ENCODE measurements at regions not wholly inside any gene's neighbourhood (a gene's known extent, or its start where the extent isn't known, plus 50 kb on each side); places are given as distances from the start of the nearest gene placed in this dataset.
A peak's percentile ranks its signal among the peaks of the same experiment; 100 is the strongest.
"Not testable (repeated sequence)": the region's sequence is repeated elsewhere in the genome, so short reads cannot be mapped to it uniquely, and the experiment has no call there.

DNA sequence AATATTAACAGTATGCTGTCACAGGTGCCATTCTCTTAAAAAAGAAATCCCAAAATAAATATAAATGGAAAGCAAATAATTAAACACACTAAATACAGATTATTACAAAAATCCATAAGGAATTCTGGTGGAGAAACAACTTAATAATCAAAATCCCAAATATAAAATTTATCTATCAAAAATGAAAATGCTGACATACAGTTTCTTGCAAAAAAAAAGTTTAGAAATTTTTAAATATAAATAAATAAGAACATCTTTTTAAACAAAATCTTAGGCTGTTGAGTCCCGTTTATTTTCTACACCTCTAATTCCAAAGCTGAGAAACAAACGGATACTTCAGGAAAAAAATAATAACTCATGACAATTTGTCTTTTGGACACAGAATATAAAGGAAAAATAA is 625.5 kb downstream of the PRIM2 start:
- 94 to 95% (median 94%) methylated on average over 2 of the region's 2 CpGs for WGBS, 4 donors
- ATAC-seq; H3K4me1 ChIP-seq; H3K27me3 ChIP-seq; H3K9me3 ChIP-seq; H3K4me3 ChIP-seq; H3K27ac ChIP-seq; intact Hi-C loops (cut with DNase I); DNase-seq: not testable (repeated sequence)
- peaks cover 0 to 21% (median 11%) of the 10 kb centered on the region in 9 donors for H3K36me3 ChIP-seq

DNA sequence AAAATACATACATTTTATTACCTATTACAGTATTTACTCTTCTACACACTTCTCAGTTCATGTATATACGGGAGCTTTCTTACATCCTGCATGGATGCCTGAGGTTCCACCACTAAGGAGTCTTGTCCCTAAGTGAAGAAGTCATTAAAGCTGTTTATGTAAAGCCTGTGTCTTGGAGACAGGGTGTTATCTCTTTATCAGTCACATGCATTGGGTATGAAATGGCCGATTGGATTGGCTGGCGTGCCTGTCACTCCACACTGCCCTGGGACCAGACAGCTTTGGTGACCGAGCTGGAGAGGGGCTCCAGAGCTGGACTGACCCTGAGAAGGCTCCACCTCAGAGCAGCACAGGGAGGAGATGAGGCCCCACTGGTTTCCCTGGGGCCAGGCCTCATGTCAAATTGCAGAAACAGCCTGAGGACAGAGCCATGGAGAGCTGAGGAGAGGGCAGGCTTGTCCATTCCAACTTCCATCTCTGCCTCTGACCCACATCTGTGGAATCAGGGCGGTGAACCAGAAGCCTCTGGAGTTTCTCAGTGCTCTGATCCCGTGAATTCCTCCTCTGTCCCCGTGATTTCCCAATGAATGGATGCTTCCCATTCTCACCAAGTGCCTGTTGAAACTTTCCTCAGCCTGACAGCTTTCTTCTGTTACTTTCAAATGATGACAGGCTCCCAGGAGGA is 628.8 kb downstream of the PRIM2 start:
- H3K9me3 ChIP-seq; intact Hi-C loops (cut with DNase I); DNase-seq; H3K4me1 ChIP-seq; H3K27me3 ChIP-seq; ATAC-seq; H3K27ac ChIP-seq; H3K4me3 ChIP-seq: not testable (repeated sequence)
- H3K36me3 ChIP-seq, result peaks cover 0 to 44% (median 20%) of the 10 kb centered on the region in 9 donors
- 85 to 98% (median 93%) methylated on average over 7 of the region's 7 CpGs for WGBS, 4 donors

DNA sequence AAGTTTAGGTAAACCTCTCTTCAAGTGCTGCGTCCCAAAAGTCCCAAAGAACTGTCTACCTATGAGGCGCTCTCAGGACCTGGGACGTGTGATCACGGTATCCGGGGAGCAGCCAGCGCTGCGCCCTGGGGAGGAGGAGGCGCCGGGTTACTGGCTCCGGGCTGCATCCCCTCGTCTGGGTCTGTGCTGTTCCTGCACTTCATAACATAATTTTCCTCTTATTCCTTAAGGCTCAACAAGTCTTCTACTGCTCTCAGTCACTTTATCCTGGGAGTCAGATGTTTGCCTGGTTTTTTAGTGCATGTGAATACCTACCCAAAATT is 629.3 kb downstream of the PRIM2 start:
- intact Hi-C loops (cut with DNase I); H3K4me1 ChIP-seq; ATAC-seq; H3K27ac ChIP-seq; H3K4me3 ChIP-seq; H3K27me3 ChIP-seq; H3K9me3 ChIP-seq; DNase-seq: not testable (repeated sequence)
- 89 to 97% (median 95%) methylated on average over 9 to 11 of the region's 11 CpGs for WGBS, 4 donors
- H3K36me3 ChIP-seq, result peaks cover 0 to 44% (median 20%) of the 10 kb centered on the region in 9 donors

DNA sequence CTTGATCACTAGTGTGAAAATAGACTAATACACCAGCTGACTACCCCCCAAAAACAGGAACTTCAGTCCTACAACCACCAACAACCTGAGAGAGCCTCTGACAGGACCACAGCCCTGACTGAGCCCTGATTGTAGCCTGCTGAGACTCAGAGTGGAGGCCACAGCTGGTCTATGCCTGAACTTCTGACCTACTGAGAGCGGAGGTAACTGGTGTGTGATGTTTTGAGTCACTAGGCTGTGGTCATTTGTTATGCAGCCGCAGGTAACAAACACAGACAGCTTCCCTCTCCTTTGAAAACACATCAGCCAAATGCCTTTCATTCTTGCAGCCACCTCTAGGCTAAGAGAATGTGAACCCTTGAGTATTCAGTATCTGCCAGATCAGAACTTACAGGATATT is 631.1 kb downstream of the PRIM2 start:
- peaks cover 0 to 44% (median 20%) of the 10 kb centered on the region in 9 donors for H3K36me3 ChIP-seq
- H3K4me1 ChIP-seq; ATAC-seq; H3K27ac ChIP-seq; DNase-seq; H3K9me3 ChIP-seq; intact Hi-C loops (cut with DNase I); H3K27me3 ChIP-seq; H3K4me3 ChIP-seq: not testable (repeated sequence)
- WGBS, 4 donors, result 90 to 100% (median 97%) methylated on average over 2 of the region's 2 CpGs

- ATAC-seq; H3K9me3 ChIP-seq; H3K4me1 ChIP-seq; H3K27me3 ChIP-seq; intact Hi-C loops (cut with DNase I); H3K27ac ChIP-seq; H3K4me3 ChIP-seq; DNase-seq: not testable (repeated sequence)
- peaks cover 0 to 51% (median 27%) of the 10 kb centered on the region in 9 donors for H3K36me3 ChIP-seq
- WGBS, 4 donors, result 91 to 96% (median 93%) methylated on average over 3 to 4 of the region's 4 CpGs
Measured at GRCh38 chr6:57950430-57950829, 633.0 kb downstream of the PRIM2 start.

DNA sequence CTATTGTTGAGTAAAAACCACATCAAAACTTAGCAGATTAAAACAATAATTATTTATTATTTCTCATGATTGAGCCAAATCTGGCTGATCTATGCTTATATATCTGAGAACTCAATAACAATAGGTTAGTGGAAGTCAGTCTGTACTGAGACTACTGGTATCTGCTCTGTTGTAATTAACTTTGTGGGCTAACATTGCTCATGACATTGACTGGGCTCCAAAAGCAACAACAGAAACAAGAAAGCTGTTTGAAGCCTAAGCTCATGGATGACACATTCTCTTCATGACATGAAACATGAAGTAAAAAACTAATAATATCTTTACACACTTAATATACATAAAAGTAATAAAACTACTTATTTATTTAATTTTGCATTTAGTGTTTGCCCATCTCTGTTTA is 649.3 kb downstream of the PRIM2 start:
- H3K27me3 ChIP-seq; H3K9me3 ChIP-seq; DNase-seq; H3K36me3 ChIP-seq; H3K27ac ChIP-seq; H3K4me3 ChIP-seq; H3K4me1 ChIP-seq; intact Hi-C loops (cut with DNase I): not testable (repeated sequence)
- peak in 3 of 4 donors; percentile 56 to 86 (median 62) for ATAC-seq

DNA sequence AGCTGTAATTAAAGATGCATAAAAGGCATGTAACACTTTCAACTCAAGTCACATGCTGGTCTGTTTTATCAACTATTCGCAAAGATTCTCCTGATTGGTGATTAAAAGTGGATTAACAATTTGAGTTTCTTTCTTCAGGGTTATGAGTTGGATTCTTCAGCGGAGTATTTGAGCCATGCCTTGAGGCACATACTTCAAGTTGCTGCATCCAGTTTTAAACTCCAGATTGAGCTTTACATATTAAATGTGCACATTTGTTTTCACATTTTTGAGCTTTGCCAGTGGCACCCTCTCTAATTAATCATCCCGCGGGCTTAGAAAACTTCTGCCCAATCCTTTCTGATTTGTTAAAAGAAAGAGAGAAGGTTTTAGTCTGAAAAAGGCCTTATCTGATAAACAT is 654.5 kb downstream of the PRIM2 start:
- intact Hi-C loops (cut with DNase I); DNase-seq; H3K36me3 ChIP-seq; ATAC-seq; H3K27me3 ChIP-seq; H3K27ac ChIP-seq; H3K4me3 ChIP-seq; H3K4me1 ChIP-seq; H3K9me3 ChIP-seq: not testable (repeated sequence)
- WGBS, 4 donors, result 87 to 94% (median 91%) methylated on average over 4 of the region's 4 CpGs

- no peak overlapping the region for H3K27ac ChIP-seq
- WGBS, 4 donors, result 82 to 89% (median 88%) methylated on average over 7 of the region's 7 CpGs
- no peaks in the 10 kb centered on the region for H3K27me3 ChIP-seq
- H3K4me1 ChIP-seq, result no peaks in the 10 kb centered on the region
- no peaks in the 10 kb centered on the region for H3K36me3 ChIP-seq
- ATAC-seq (no peak), DNase-seq (no peak)
- peaks cover 0 to 4% (median 0%) of the 10 kb centered on the region in 12 donors for H3K9me3 ChIP-seq
- no peak overlapping the region for H3K4me3 ChIP-seq
- TF ChIP-seq CTCF (IDR thresholded peaks at IDR 0.05) (no peak), POLR2A (IDR thresholded peaks at IDR 0.05) (no peak)
- intact Hi-C loops (cut with DNase I), result no loop called here
Measured at GRCh38 chr6:57974653-57975052, 657.2 kb downstream of the PRIM2 start.

GRCh38 chr6:57975127-57975526 is 657.7 kb downstream of the PRIM2 start:
- DNase-seq; ATAC-seq; H3K9me3 ChIP-seq; intact Hi-C loops (cut with DNase I); H3K27ac ChIP-seq; H3K27me3 ChIP-seq; H3K4me3 ChIP-seq; H3K4me1 ChIP-seq; H3K36me3 ChIP-seq: not testable (repeated sequence)
- 94 to 96% (median 94%) methylated on average over 10 of the region's 10 CpGs for WGBS, 4 donors

DNA sequence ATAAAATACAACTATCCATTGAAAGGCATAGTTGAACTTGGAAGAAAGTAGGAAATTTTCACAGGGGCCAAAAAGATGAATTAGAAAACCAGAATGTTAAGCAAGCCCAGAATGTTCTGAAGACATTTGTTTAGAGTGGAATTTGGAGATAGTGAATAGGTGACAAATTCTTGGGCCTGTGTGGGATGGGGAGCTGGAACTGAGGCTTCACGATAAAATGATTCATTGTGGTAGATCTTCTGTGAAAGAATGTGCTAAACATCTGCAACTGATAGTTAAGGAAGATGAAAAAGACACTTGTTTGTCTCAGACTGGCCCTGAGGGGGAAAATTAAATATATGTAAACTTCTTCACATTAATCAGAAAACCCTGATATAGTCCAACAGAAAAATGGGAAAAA is 658.9 kb downstream of the PRIM2 start:
- H3K9me3 ChIP-seq; intact Hi-C loops (cut with DNase I); H3K4me3 ChIP-seq; H3K27me3 ChIP-seq; H3K4me1 ChIP-seq; H3K36me3 ChIP-seq; DNase-seq: not testable (repeated sequence)
- ATAC-seq, result peak in 1 of 4 donors; percentile 63
- peak overlapping the region in 1 of 12 donors; percentile 10 for H3K27ac ChIP-seq
- 47 to 66% (median 62%) methylated on average over 1 of the region's 1 CpG for WGBS, 4 donors

Measured in heart left ventricle (tissue), 16 donors.